Left lobe of liver (tissue), 2 donors: ENCODE measurements at regions not wholly inside any gene's neighbourhood (a gene's known extent, or its start where the extent isn't known, plus 50 kb on each side); places are given as distances from the start of the nearest gene placed in this dataset.
A peak's percentile ranks its signal among the peaks of the same experiment; 100 is the strongest.
"Not testable (repeated sequence)": the region's sequence is repeated elsewhere in the genome, so short reads cannot be mapped to it uniquely, and the experiment has no call there.

Experiments
- ATAC-seq: fragments of 200-7000 bp; cut with Tn5 transposase; one replicate; pipeline ENCODE4 v1.9.1; 2020; ENCODE audit warnings: mild to moderate bottlenecking, moderate library complexity
- DNase-seq: peaks from one replicate; pipeline ENCODE4 v3.0.0-alpha.2; 2020; ENCODE audit warnings: low spot score
- donor health status: DM: no; HTN: no; CAD: no; lungs with moderate emphysema.
- donor health status: DM: no; HTN: yes; CAD: no.

- DNase-seq: no peak
- no peak for ATAC-seq
These were observed 535.7 kb upstream of the ACO1 start for GRCh38 chr9:31848505-31849285.

GRCh38 chr9:31854187-31854586 lies 530.3 kb upstream of the ACO1 start:
- ATAC-seq (no peak), DNase-seq (no peak)

DNA sequence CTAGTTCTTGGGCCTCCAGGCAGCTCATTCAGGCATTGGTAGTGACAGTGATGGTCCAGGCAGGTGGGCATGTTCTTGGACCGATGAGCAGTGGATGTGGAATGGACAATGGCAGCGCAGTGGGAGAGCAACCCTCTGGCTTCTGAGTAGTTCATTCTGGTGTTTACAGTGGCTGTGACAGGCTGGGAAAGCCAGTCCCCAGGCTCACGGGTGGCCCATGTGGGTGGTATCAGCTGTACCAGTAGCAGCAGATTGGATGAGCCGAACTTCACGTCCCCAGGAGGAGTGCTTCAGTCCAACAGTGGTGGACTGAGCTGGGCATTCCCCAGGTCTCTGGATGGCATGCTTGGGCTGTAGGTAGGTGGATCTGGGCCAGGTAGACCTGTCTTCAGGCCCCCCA lies 515.6 kb upstream of the ACO1 start:
- DNase-seq: no peak
- no peak for ATAC-seq

DNA sequence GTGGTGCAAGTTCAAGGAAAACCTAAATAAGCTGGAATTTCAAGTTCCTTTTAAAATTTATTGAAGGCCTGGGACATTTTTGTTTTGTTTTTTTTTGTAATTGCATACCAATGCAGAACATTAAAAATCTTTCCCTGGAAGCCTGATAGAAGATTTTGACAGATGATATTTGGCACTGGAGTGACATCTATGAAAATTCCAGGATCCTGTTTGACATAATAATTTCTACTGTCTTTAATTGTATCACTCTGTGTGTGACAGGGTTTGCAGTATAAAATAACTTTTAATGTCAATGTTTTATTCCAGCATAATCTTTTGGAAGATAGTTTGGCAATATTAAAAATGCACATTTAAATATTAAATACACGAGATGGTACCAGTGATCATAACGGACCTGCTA lies 514.2 kb upstream of the ACO1 start:
- no peak for ATAC-seq

GRCh38 chr9:31873722-31874121 lies 510.7 kb upstream of the ACO1 start:
- DNase-seq (no peak), ATAC-seq (no peak)

More for the DNA sequence above, 514.2 kb upstream of the ACO1 start:
- no peak for DNase-seq

GRCh38 chr9:31894008-31894407 lies 490.4 kb upstream of the ACO1 start:
- ATAC-seq: no peak
- DNase-seq: no peak

- ATAC-seq (no peak), DNase-seq (no peak)
These were observed 476.1 kb upstream of the ACO1 start for GRCh38 chr9:31908158-31908890.

DNA sequence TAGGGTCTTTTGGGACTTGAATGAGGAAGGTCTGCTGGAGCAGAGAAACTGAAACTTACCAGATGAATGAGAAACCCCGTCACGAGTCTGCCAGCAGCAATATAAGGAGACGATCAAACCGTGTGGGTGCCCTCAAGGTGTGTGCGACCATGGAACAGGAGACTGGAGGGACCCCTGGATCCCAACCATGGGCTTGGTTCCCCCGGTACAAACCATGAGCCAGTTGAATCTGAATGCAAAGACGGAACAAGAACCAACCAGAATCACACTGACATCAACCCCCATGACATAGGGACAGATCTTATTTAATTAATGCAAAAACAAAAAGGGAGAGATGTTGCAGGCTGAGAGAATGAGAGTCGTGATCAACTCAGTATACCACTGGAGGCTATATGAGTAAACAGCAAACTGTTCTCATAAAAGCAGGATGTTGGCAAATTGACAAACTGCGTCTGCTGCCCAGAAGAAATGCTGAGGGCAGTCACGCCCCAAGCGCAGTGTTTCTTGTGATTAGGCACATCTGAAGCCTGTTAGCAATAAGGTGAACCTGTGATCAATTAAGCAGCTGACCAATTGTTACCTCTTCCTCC lies 475.5 kb upstream of the ACO1 start:
- DNase-seq (no peak), ATAC-seq (no peak)

DNA sequence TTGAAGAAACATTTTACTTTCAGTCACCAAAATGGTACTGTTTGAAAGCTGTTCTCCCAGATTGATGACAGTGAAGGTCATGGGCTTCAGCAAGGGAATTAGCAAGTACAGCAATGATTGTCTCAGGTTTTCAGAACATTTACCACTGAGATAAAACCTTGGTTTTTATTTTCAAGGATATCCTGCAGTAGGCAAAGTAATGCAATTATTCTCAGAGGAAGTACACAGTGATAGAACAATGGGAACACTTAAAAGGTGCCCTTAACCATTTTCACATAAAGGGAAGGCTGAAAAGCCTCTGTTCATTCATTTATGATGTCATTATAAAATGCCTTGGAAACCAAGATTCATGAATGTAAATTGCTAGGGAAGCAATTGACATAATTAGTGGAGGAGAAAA lies 471.8 kb upstream of the ACO1 start:
- no peak for DNase-seq
- no peak for ATAC-seq

DNA sequence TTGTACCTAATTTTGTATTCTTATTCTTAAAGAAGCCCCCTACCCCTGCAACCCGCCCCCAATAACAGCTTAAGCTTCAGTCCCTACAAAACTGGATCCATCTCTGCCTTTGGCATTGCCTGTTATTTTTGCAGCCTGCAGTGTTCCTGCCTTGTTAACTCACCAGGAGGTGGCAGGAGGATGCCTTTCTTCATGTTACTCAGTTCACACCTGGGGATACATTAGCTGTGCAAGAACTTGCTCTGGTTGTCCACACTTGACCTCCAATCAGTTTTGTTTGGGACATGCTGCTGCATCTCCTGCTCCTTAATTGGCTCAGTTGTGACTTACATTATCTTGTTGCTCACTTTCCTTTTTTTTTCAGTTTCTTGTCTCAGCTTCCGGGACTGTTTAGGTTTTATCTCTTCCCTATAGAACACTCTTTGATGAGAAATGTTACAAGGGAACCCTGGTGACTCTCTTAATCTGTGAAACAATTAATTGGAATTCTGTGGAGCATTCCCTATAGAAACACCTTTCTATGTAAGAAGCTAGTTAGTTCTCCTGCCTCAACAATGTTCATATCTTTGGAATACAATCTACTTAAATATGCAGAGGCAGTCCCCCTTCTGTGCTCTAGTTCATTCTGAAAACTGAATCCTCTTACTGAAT lies 467.7 kb upstream of the ACO1 start:
- DNase-seq: no peak

GRCh38 chr9:31937737-31938136 lies 446.7 kb upstream of the ACO1 start:
- DNase-seq, ATAC-seq: not testable (repeated sequence)

More for the DNA sequence above, 467.7 kb upstream of the ACO1 start:
- peak; percentile 54 for ATAC-seq

- no peak for DNase-seq
- ATAC-seq: no peak
These were observed 433.7 kb upstream of the ACO1 start for GRCh38 chr9:31950756-31951155.

DNA sequence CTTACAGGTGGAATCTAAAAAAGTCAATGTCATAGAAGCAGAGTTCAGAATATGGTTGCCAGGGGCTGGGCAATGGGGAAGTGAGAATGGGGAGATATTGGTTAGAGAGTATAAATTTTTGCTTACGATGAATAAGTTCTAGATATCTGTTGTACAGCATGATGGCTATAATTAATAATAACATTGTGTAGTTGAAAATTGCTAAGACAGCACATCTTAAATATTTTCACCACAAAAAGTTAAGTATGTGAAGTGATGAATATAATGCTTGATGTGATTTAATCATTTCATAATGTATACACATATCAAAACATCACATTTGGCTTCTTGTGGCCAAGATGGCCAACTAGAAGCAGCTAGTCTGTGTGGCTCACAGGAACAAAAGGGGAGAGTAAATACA lies 425.9 kb upstream of the ACO1 start:
- no peak for ATAC-seq

GRCh38 chr9:31969552-31969951 lies 414.9 kb upstream of the ACO1 start:
- ATAC-seq (no peak), DNase-seq (no peak)

More for the DNA sequence above, 425.9 kb upstream of the ACO1 start:
- no peak for DNase-seq

- DNase-seq (no peak), ATAC-seq (no peak)
These were observed 400.5 kb upstream of the ACO1 start for GRCh38 chr9:31983895-31984294.

GRCh38 chr9:31996331-31996730 lies 388.1 kb upstream of the ACO1 start:
- DNase-seq: no peak
- no peak for ATAC-seq

GRCh38 chr9:32004431-32005076 lies 379.9 kb upstream of the ACO1 start:
- no peak for DNase-seq
- ATAC-seq: peak; percentile 85

- ATAC-seq: no peak
- DNase-seq: no peak
These were observed 374.1 kb upstream of the ACO1 start for GRCh38 chr9:32010322-32010721.

DNA sequence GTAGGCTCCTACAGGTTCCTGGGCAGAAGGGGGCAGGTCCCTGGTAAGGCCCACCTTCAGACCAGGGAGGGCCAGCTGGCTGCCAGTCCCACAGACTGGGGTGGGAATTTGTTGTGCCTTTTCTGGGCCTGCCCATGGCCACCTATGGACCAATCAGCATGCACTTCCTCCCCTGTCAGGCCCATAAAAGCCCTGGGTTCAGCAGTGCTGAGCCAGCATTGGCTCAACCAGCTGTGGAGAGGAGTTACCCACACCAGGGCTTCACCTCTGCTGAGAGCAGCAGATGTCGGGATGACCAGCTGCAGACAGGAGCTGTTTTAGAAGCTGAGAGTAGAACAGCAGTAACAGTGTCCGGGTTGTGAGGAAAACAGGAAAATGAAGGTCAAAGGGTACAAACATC lies 373.4 kb upstream of the ACO1 start:
- DNase-seq (no peak), ATAC-seq (no peak)

- no peak for DNase-seq
- ATAC-seq: no peak
These were observed 368.6 kb upstream of the ACO1 start for GRCh38 chr9:32015795-32016194.

DNA sequence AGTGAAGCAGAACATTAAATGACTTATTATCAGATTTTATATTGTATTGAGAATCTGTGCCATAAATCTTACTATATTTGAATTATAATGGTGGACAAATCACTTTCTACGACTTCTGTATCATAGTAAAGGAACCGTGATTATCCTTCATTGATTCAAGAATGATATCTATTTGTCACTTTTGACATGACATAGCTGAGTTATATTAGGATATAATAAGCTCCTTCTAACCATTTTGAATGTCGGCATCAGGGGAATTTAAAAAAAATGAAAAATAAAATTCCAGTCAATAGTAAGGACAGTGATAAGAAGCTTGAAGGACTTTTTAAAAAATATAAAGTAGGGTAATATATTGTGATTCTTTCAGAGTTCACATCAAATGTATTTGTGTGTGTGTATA lies 338.9 kb upstream of the ACO1 start:
- ATAC-seq: no peak
- DNase-seq: no peak
